HepG2 (cell line): ENCODE measurements at regions not wholly inside any gene's neighbourhood (a gene's known extent, or its start where the extent isn't known, plus 50 kb on each side); places are given as distances from the start of the nearest gene placed in this dataset.

Experiments
- ATAC-seq: fragments of 200-7000 bp; cut with Tn5 transposase; 3 replicates; pipeline ENCODE4 v1.9.1; 2020; ENCODE audit warnings: mild to moderate bottlenecking, moderate library complexity
- BruUV-seq: library from RNA; stranded (reverse); fragments of 400-500 nt; replicated peaks from 2 replicates; lab custom pipeline; 2021; lab: Mats Ljungman, UMichigan
- CTCF ChIA-PET: fragments of 300-600 bp; formaldehyde crosslinking; extraction: SDS; loops from one replicate; lab custom pipeline; 2021; ENCODE audit warnings: low total read pairs, inconsistent platforms, low intra/inter-chr PET ratio; lab: Yijun Ruan, JAX
- POLR2A ChIA-PET: fragments of 350-600 bp; sonication (Branson Sonifier 250); formaldehyde crosslinking; loops from one replicate; lab custom pipeline; 2020; ENCODE audit warnings: antibody characterized with exemption, inconsistent platforms; lab: Yijun Ruan, JAX
- DNase-seq: peaks from one replicate; pipeline ENCODE4 v3.0.0-alpha.2; 2015; ENCODE audit warnings: low spot score
- FAIRE-seq: peaks from 3 replicates; lab custom pipeline; 2011; peaks lifted over from hg19 to GRCh38; lab: Jason Lieb, UNC
- H2AFZ ChIP-seq: one replicate; pipeline ENCODE4 v1.6.1; 2011; ENCODE audit warnings: low read length, inconsistent platforms
- H3K27ac ChIP-seq: fragments of 300-600 bp; 3 replicates; pipeline ENCODE4 v1.8.0; 2011; ENCODE audit warnings: mixed run types, mild to moderate bottlenecking, mixed read lengths, low read length, inconsistent platforms; ENCODE audit not compliant: insufficient read depth; ENCODE audit errors: extremely low read length
- H3K27me3 ChIP-seq, 2 experiments: fragments of 200-600 bp in 1 of 2; 2 replicates in 1 of 2; 3 replicates in 1 of 2; pipeline versions ENCODE4 v1.6.0 to v1.8.0; 2011; ENCODE audit warnings: low read length in 2 of 2, mild to moderate bottlenecking in 2 of 2, moderate library complexity in 2 of 2, inconsistent platforms in 1 of 2; ENCODE audit not compliant: insufficient read depth in 2 of 2, control insufficient read depth in 1 of 2
- H3K36me3 ChIP-seq, 2 experiments: fragments of 200-600 bp in 1 of 2; replicated peaks in 1 of 2; 2 replicates in 1 of 2; 3 replicates in 1 of 2; pipeline versions ENCODE4 v1.5.1 to v1.8.0; 2011; ENCODE audit warnings: low read length in 2 of 2, inconsistent platforms in 1 of 2; ENCODE audit not compliant: insufficient read depth in 2 of 2, control insufficient read depth in 1 of 2
- H3K4me1 ChIP-seq: 2 replicates; pipeline ENCODE4 v1.5.1; 2012; ENCODE audit warnings: low read length, inconsistent platforms; ENCODE audit not compliant: insufficient read depth
- H3K4me2 ChIP-seq: 2 replicates; pipeline ENCODE4 v1.6.0; 2011; ENCODE audit warnings: low read depth, low read length, inconsistent platforms
- H3K4me3 ChIP-seq, 3 experiments: fragments of 200-600 bp in 1 of 3; sonication (generic), shearing (Covaris generic) in 1 of 3; replicated peaks in 1 of 3; 2 replicates each; pipeline ENCODE4 v1.5.1; 2011 to 2016; ENCODE audit warnings: low read length in 3 of 3, inconsistent platforms in 2 of 3, low read depth in 2 of 3, mild to moderate bottlenecking in 2 of 3, control low read depth in 1 of 3, mixed read lengths in 1 of 3; ENCODE audit not compliant: insufficient read depth in 1 of 3
- H3K79me2 ChIP-seq: one replicate; pipeline ENCODE4 v1.6.1; 2011; ENCODE audit warnings: low read length, inconsistent platforms; ENCODE audit not compliant: insufficient read depth
- H3K9ac ChIP-seq: 2 replicates; pipeline ENCODE4 v1.6.0; 2011; ENCODE audit warnings: mild to moderate bottlenecking, low read depth, low read length, inconsistent platforms; ENCODE audit not compliant: insufficient read depth
- H3K9me3 ChIP-seq: 2 replicates; pipeline ENCODE4 v1.5.1; 2012; ENCODE audit warnings: mild to moderate bottlenecking, low read length
- H4K20me1 ChIP-seq: 2 replicates; pipeline ENCODE4 v1.6.0; 2011; ENCODE audit warnings: inconsistent platforms, mild to moderate bottlenecking, low read length, moderate library complexity; ENCODE audit not compliant: insufficient read depth
- ATF4 ChIP-seq, 2 experiments: fragments of 450-650 bp in 1 of 2; sonication (generic) in 1 of 2; formaldehyde crosslinking; IDR thresholded peaks; 2 replicates each; pipeline versions ENCODE4 v1.5.0 to v1.8.0; 2020 to 2022; ENCODE audit warnings: mild to moderate bottlenecking in 1 of 2, missing genetic modification reagents in 1 of 2
- ATF7 ChIP-seq, 2 experiments: fragments of 450-650 bp in 1 of 2; sonication (generic) in 1 of 2; formaldehyde crosslinking in 1 of 2; IDR thresholded peaks; 2 replicates each; pipeline versions ENCODE4 v1.4.0 to v1.6.1; 2016 to 2020; ENCODE audit warnings: antibody characterized with exemption in 1 of 2, mild to moderate bottlenecking in 1 of 2, missing genetic modification reagents in 1 of 2
- ATF7-NPFF ChIP-seq: sonication (generic); formaldehyde crosslinking; IDR thresholded peaks from 2 replicates; pipeline ENCODE4 v1.8.1; 2023; ENCODE audit warnings: mild to moderate bottlenecking, low read depth, missing genetic modification reagents, moderate library complexity
- CREB1 ChIP-seq, 2 experiments: fragments of 450-650 bp in 1 of 2; IDR thresholded peaks; 2 replicates each; pipeline ENCODE4 v1.6.1; 2016 to 2017; ENCODE audit warnings: control low read depth in 1 of 2, mild to moderate bottlenecking in 1 of 2, missing compliant biosample characterization in 1 of 2, missing genetic modification characterization in 1 of 2
- GPBP1L1 ChIP-seq: sonication (generic); formaldehyde crosslinking; IDR thresholded peaks from 2 replicates; pipeline ENCODE4 v1.5.0; 2020; ENCODE audit warnings: mild to moderate bottlenecking, missing genetic modification reagents
- IKZF1 ChIP-seq: fragments of 450-650 bp; IDR thresholded peaks from 2 replicates; pipeline ENCODE4 v1.7.1; 2016
- ZBTB25 ChIP-seq: IDR thresholded peaks from 2 replicates; pipeline ENCODE4 v1.6.1; 2018; ENCODE audit warnings: missing genetic modification reagents
- ZNF3 ChIP-seq: IDR thresholded peaks from 2 replicates; pipeline ENCODE4 v1.7.0; 2017; ENCODE audit warnings: inconsistent platforms
- ZNF34 ChIP-seq: sonication (generic); formaldehyde crosslinking; IDR thresholded peaks from 2 replicates; pipeline ENCODE4 v1.4.0; 2020; ENCODE audit warnings: mild to moderate bottlenecking, missing genetic modification reagents, borderline replicate concordance
- ZNF782 ChIP-seq: sonication (generic); formaldehyde crosslinking; IDR thresholded peaks from 2 replicates; pipeline ENCODE4 v1.4.0; 2020; ENCODE audit warnings: missing genetic modification reagents, mild to moderate bottlenecking, borderline replicate concordance
- WGBS: methylation state at CpG from one replicate; pipeline ENCODE4 v1.1.6; 2017; ENCODE audit warnings: low lambda C conversion rate; 5-methylcytosine and 5-hydroxymethylcytosine counted together
- in situ Hi-C: cut with HindIII; loops from 2 replicates; pipeline ENCODE4 v1.10.0; 2017; ENCODE audit warnings: low pct_unique_long_range_greater_than_20kb; ENCODE audit not compliant: extremely low pct_ligation_motif_present
- intact Hi-C: fragments of 100-400 bp; cut with micrococcal nuclease; formaldehyde crosslinking; loops from one replicate; pipeline ENCODE4 v1.10.0; 2022; ENCODE audit not compliant: unreplicated experiment

GRCh38 chr20:8986631-8987030 lies 82.3 kb upstream of the PLCB4 start:
- BruUV-seq = no TSS peak
- WGBS = 15% methylated on average over 2 of the region's 2 CpGs
- POLR2A ChIA-PET = no interaction called here

More at GRCh38 chr20:8986631-8987030, 82.3 kb upstream of the PLCB4 start:
- intact Hi-C loops = no loop called here
- TF ChIP-seq CREB1 (IDR thresholded peaks at IDR 0.05) (peak; percentile 94), CREB1 (CRISPR knock-in tag; IDR thresholded peaks at IDR 0.05) (no peak), IKZF1 (no peak), ZNF782 (no peak), GPBP1L1 (CRISPR knock-in tag) (no peak), ATF7 (IDR thresholded peaks at IDR 0.05) (peak; percentile 99), ATF7 (CRISPR knock-in tag; IDR thresholded peaks at IDR 0.05) (no peak), ATF7-NPFF (CRISPR knock-in tag) (no peak), ZBTB25 (CRISPR knock-in tag) (no peak), ZNF3 (CRISPR knock-in tag) (no peak), ATF4 (CRISPR knock-in tag; IDR thresholded peaks at IDR 0.05) (no peak), ZNF34 (CRISPR knock-in tag) (no peak)
- TF ChIP-seq, all 625 proteins: peak for 2
- Histone ChIP-seq H3K27ac (no peak overlapping the region), H3K9ac (no peak overlapping the region), H3K4me3 (no peak overlapping the region), H2AFZ (no peak overlapping the region), H3K9me3 (no peaks in the 10 kb centered on the region), H3K4me2 (no peak overlapping the region), H3K27me3 (no peaks in the 10 kb centered on the region), H3K36me3 (no peaks in the 10 kb centered on the region), H4K20me1 (no peaks in the 10 kb centered on the region), H3K79me2 (no peaks in the 10 kb centered on the region), H3K4me1 (no peaks in the 10 kb centered on the region)
- in situ Hi-C loops = no loop called here
- ATAC-seq (no peak), FAIRE-seq (no peak), DNase-seq (no peak)
- CTCF ChIA-PET = no interaction called here
